ENCODE measurements at regions not wholly inside any gene's neighbourhood (a gene's known extent, or its start where the extent isn't known, plus 50 kb on each side); places are given as distances from the start of the nearest gene placed in this dataset.
"Not testable (repeated sequence)": the region's sequence is repeated elsewhere in the genome, so short reads cannot be mapped to it uniquely, and the experiment has no call there.

GRCh38 chr2:180829261-180829660, 151.1 kb upstream of the UBE2E3 start:
- DNase-seq = no peak

- no peak for DNase-seq
Measured at GRCh38 chr2:180828756-180829155, 151.6 kb upstream of the UBE2E3 start.

GRCh38 chr2:180823546-180824141, 156.8 kb upstream of the UBE2E3 start:
- peak; percentile 81 for DNase-seq

- DNase-seq = no peak
Measured at GRCh38 chr2:180819106-180819505, 161.3 kb upstream of the UBE2E3 start.

GRCh38 chr2:180818700-180819099, 161.7 kb upstream of the UBE2E3 start:
- not testable (repeated sequence) for DNase-seq

- DNase-seq = no peak
Measured at GRCh38 chr2:180799141-180799540, 181.3 kb upstream of the UBE2E3 start.

- DNase-seq = no peak
Measured at GRCh38 chr2:180790891-180791290, 189.5 kb upstream of the UBE2E3 start.

GRCh38 chr2:180787330-180787729, 193.1 kb upstream of the UBE2E3 start:
- no peak for DNase-seq

GRCh38 chr2:180781276-180781675, 199.1 kb upstream of the UBE2E3 start:
- no peak for DNase-seq

- DNase-seq = no peak
Measured at GRCh38 chr2:180778291-180778690, 202.1 kb upstream of the UBE2E3 start.

- DNase-seq = peak; percentile 8
Measured at GRCh38 chr2:180776921-180777320, 203.5 kb upstream of the UBE2E3 start.

- DNase-seq = no peak
Measured at GRCh38 chr2:180775711-180776110, 204.7 kb upstream of the UBE2E3 start.

- not testable (repeated sequence) for DNase-seq
Measured at GRCh38 chr2:180765316-180765715, 215.1 kb upstream of the UBE2E3 start.

GRCh38 chr2:180763263-180763989, 217.0 kb upstream of the UBE2E3 start:
- no peak for DNase-seq

- DNase-seq = peak; percentile 78
Measured at GRCh38 chr2:180761224-180761623, 219.2 kb upstream of the UBE2E3 start.

- no peak for DNase-seq
Measured at GRCh38 chr2:180759631-180760030, 220.8 kb upstream of the UBE2E3 start.

- peak; percentile 80 for DNase-seq
Measured at GRCh38 chr2:180753809-180754761, 226.3 kb upstream of the UBE2E3 start.

GRCh38 chr2:180751306-180751920, 229.0 kb upstream of the UBE2E3 start:
- no peak for DNase-seq

GRCh38 chr2:180747728-180748127, 232.7 kb upstream of the UBE2E3 start:
- no peak for DNase-seq

- DNase-seq = no peak
Measured at GRCh38 chr2:180743401-180743800, 237.0 kb upstream of the UBE2E3 start.

GRCh38 chr2:180742801-180743200, 237.6 kb upstream of the UBE2E3 start:
- peak; percentile 73 for DNase-seq

- DNase-seq = peak; percentile 26
Measured at GRCh38 chr2:180739070-180739469, 241.3 kb upstream of the UBE2E3 start.

- no peak for DNase-seq
Measured at GRCh38 chr2:180735799-180736198, 244.6 kb upstream of the UBE2E3 start.
